ENCODE measurements at regions not wholly inside any gene's neighbourhood (a gene's known extent, or its start where the extent isn't known, plus 50 kb on each side); places are given as distances from the start of the nearest gene placed in this dataset.
"Not testable (repeated sequence)": the region's sequence is repeated elsewhere in the genome, so short reads cannot be mapped to it uniquely, and the experiment has no call there.

- DNase-seq = no peak
Measured at GRCh38 chr5:89826938-89827337, 582.6 kb downstream of the CETN3 start.

GRCh38 chr5:89823046-89823445 lies 586.5 kb downstream of the CETN3 start:
- DNase-seq = no peak

GRCh38 chr5:89817841-89818240 lies 591.7 kb downstream of the CETN3 start:
- DNase-seq = no peak

- no peak for DNase-seq
Measured at GRCh38 chr5:89816038-89816437, 593.5 kb downstream of the CETN3 start.

GRCh38 chr5:89800735-89801134 lies 608.8 kb downstream of the CETN3 start:
- DNase-seq = not testable (repeated sequence)

- DNase-seq = not testable (repeated sequence)
Measured at GRCh38 chr5:89794504-89794903, 615.1 kb downstream of the CETN3 start.

GRCh38 chr5:89779734-89780133 lies 629.8 kb downstream of the CETN3 start:
- DNase-seq = not testable (repeated sequence)

- no peak for DNase-seq
Measured at GRCh38 chr5:89777758-89778157, 631.8 kb downstream of the CETN3 start.

GRCh38 chr5:89769975-89770374 lies 639.6 kb downstream of the CETN3 start:
- DNase-seq = peak; percentile 55

GRCh38 chr5:89759802-89760201 lies 649.8 kb downstream of the CETN3 start:
- no peak for DNase-seq

GRCh38 chr5:89758146-89758545 lies 651.4 kb downstream of the CETN3 start:
- no peak for DNase-seq

GRCh38 chr5:89756955-89757354 lies 652.6 kb downstream of the CETN3 start:
- no peak for DNase-seq

GRCh38 chr5:89755024-89755423 lies 654.5 kb downstream of the CETN3 start:
- no peak for DNase-seq

- DNase-seq = peak; percentile 66
Measured at GRCh38 chr5:89735082-89735481, 674.5 kb downstream of the CETN3 start.

GRCh38 chr5:89733772-89734171 lies 675.8 kb downstream of the CETN3 start:
- no peak for DNase-seq

GRCh38 chr5:89729623-89730301 lies 679.8 kb downstream of the CETN3 start:
- DNase-seq = peak; percentile 48

- DNase-seq = peak; percentile 42
Measured at GRCh38 chr5:89728750-89729149, 680.8 kb downstream of the CETN3 start.

- DNase-seq = no peak
Measured at GRCh38 chr5:89728134-89728533, 681.4 kb downstream of the CETN3 start.

GRCh38 chr5:89724379-89725095 lies 685.0 kb downstream of the CETN3 start:
- DNase-seq = no peak

- DNase-seq = no peak
Measured at GRCh38 chr5:89723907-89724306, 685.6 kb downstream of the CETN3 start.

- DNase-seq = no peak
Measured at GRCh38 chr5:89722538-89722937, 687.0 kb downstream of the CETN3 start.

GRCh38 chr5:89721931-89722330 lies 687.6 kb downstream of the CETN3 start:
- no peak for DNase-seq

- no peak for DNase-seq
Measured at GRCh38 chr5:89721353-89721752, 688.2 kb downstream of the CETN3 start.

GRCh38 chr5:89712134-89712700 lies 697.3 kb downstream of the CETN3 start:
- no peak for DNase-seq

Measured in NCI-H226 (cell line).